ENCODE measurements at regions not wholly inside any gene's neighbourhood (a gene's known extent, or its start where the extent isn't known, plus 50 kb on each side); places are given as distances from the start of the nearest gene placed in this dataset.

- Histone ChIP-seq H3K9me1 (replicated peaks; ENCODE audit: control insufficient read depth, extremely low read depth, insufficient read depth, low read length) (no peaks in the 10 kb centered on the region), H3K9ac (replicated peaks; ENCODE audit: extremely low read depth, insufficient read depth, low read length) (no peak overlapping the region), H3K36me3 (ENCODE audit: control insufficient read depth in 2 of 2, extremely low read depth in 1 of 2, insufficient read depth in 2 of 2, low read length in 2 of 2) (no peaks in the 10 kb centered on the region), H3K9me3 (replicated peaks; ENCODE audit: control insufficient read depth, insufficient read depth, low read length) (no peaks in the 10 kb centered on the region), H3K4me3 (replicated peaks in 1 of 3; ENCODE audit: insufficient read depth in 1 of 3, low read depth in 1 of 3, low read length in 3 of 3) (no peak overlapping the region), H3K4me2 (ENCODE audit: insufficient read depth, low read length) (no peak overlapping the region), H3K27ac (ENCODE audit: insufficient read depth, low read depth, low read length) (no peak overlapping the region), H2AFZ (ENCODE audit: low read depth, low read length) (no peak overlapping the region), H3K27me3 (ENCODE audit: control insufficient read depth in 2 of 2, insufficient read depth in 2 of 2, low read length in 2 of 2) (no peaks in the 10 kb centered on the region), H3K4me1 (ENCODE audit: control insufficient read depth, extremely low read depth, insufficient read depth, low read length) (no peaks in the 10 kb centered on the region), H3K79me2 (ENCODE audit: control insufficient read depth, insufficient read depth, low read length) (no peaks in the 10 kb centered on the region), H4K20me1 (replicated peaks; ENCODE audit: control insufficient read depth, extremely low read depth, insufficient read depth, low read length) (no peaks in the 10 kb centered on the region)
- CTCF ChIA-PET, result interaction anchor here (1.3 kb wide), 2 partner anchors 24 to 68 kb away, joined by 4 to 6 read pairs; no protein-coding TSS in a partner anchor
- no peak for FAIRE-seq
- intact Hi-C loops (cut with micrococcal nuclease) (no loop called here), dilution Hi-C loops (cut with MboI; ENCODE audit: extremely low pct_ligation_motif_present, low sequenced_read_pairs) (no loop called here)
- no peak for DNase-seq (ENCODE audit: low read depth, low spot score)
- BruUV-seq (replicated peaks), result no TSS peak
- POLR2A ChIA-PET, result no interaction called here
- TF ChIP-seq POLR2AphosphoS5 (IDR thresholded peaks at IDR 0.05; ENCODE audit: insufficient read depth, low read depth, low read length) (no peak), JUN (IDR thresholded peaks at IDR 0.05; ENCODE audit: borderline replicate concordance, insufficient read depth, insufficient read length, low read depth) (no peak)
Observed at GRCh38 chr6:159110748-159111147, 58.5 kb upstream of the FNDC1 start.

GRCh38 chr6:159110013-159110412 is 59.2 kb upstream of the FNDC1 start:
- no peak overlapping the region for H3K4me2 ChIP-seq (ENCODE audit: insufficient read depth, low read length)
- H3K27ac ChIP-seq (ENCODE audit: insufficient read depth, low read depth, low read length), result no peak overlapping the region
- peaks cover 0 to 2% of the 10 kb centered on the region in 2 experiments for H3K27me3 ChIP-seq (ENCODE audit: control insufficient read depth in 2 of 2, insufficient read depth in 2 of 2, low read length in 2 of 2)
- H3K4me3 ChIP-seq (replicated peaks in 1 of 3; ENCODE audit: insufficient read depth in 1 of 3, low read depth in 1 of 3, low read length in 3 of 3), result no peak overlapping the region
- no peaks in the 10 kb centered on the region for H3K9me1 ChIP-seq (replicated peaks; ENCODE audit: control insufficient read depth, extremely low read depth, insufficient read depth, low read length)
- H2AFZ ChIP-seq (ENCODE audit: low read depth, low read length), result no peak overlapping the region
- no peak overlapping the region for H3K9ac ChIP-seq (replicated peaks; ENCODE audit: extremely low read depth, insufficient read depth, low read length)
- no peaks in the 10 kb centered on the region for H3K36me3 ChIP-seq (ENCODE audit: control insufficient read depth in 2 of 2, extremely low read depth in 1 of 2, insufficient read depth in 2 of 2, low read length in 2 of 2)
- intact Hi-C loops (cut with micrococcal nuclease) (no loop called here), dilution Hi-C loops (cut with MboI; ENCODE audit: extremely low pct_ligation_motif_present, low sequenced_read_pairs) (no loop called here)
- no peak for TF ChIP-seq EZH2 (IDR thresholded peaks at IDR 0.05; ENCODE audit: borderline replicate concordance, low read depth, low read length, severe bottlenecking)
- no peak for TF ChIP-seq GATA2 (IDR thresholded peaks at IDR 0.05; ENCODE audit: insufficient read depth, insufficient read length, low read depth, low read length)
- peak; percentile 34 to 38 for TF ChIP-seq CTCF (IDR thresholded peaks at IDR 0.05; ENCODE audit: extremely low read depth in 1 of 2, insufficient read depth in 1 of 2, low read depth in 1 of 2, low read length in 2 of 2)
- ChIA-PET POLR2A (no interaction called here), CTCF (interaction anchor here (0.7 to 1.6 kb wide), 11 partner anchors 12 to 466 kb away, joined by 3 to 6 read pairs (median 3); partner anchors contain the start of gene DYNLT1)
- BruUV-seq (replicated peaks), result no TSS peak
- H3K79me2 ChIP-seq (ENCODE audit: control insufficient read depth, insufficient read depth, low read length), result no peaks in the 10 kb centered on the region
- H3K9me3 ChIP-seq (replicated peaks; ENCODE audit: control insufficient read depth, insufficient read depth, low read length), result no peaks in the 10 kb centered on the region
- H4K20me1 ChIP-seq (replicated peaks; ENCODE audit: control insufficient read depth, extremely low read depth, insufficient read depth, low read length), result no peaks in the 10 kb centered on the region
- FAIRE-seq (no peak), DNase-seq (ENCODE audit: low read depth, low spot score) (peak; percentile 16)
- no peaks in the 10 kb centered on the region for H3K4me1 ChIP-seq (ENCODE audit: control insufficient read depth, extremely low read depth, insufficient read depth, low read length)
